Heart left ventricle (tissue), 16 donors: ENCODE measurements at regions not wholly inside any gene's neighbourhood (a gene's known extent, or its start where the extent isn't known, plus 50 kb on each side); places are given as distances from the start of the nearest gene placed in this dataset.

Source experiments
- ATAC-seq, 4 donors: fragments of 200-7000 bp; cut with Tn5 transposase; one replicate each; pipeline ENCODE4 v1.9.1; 2020 to 2022; ENCODE audit warnings: moderate library complexity in 4 of 4, mild to moderate bottlenecking in 3 of 4, moderate number of reproducible peaks in 1 of 4
- DNase-seq, 5 donors: peaks; one replicate each; pipeline ENCODE4 v3.0.0-alpha.2; 2020
- H3K27ac ChIP-seq, 12 donors: fragments of 200-600 bp; sonication (generic) in 4 of 12; one replicate each; pipeline versions ENCODE4 v1.5.0 to v1.8.0; 2016 to 2022; ENCODE audit warnings: mild to moderate bottlenecking in 2 of 12
- H3K27me3 ChIP-seq, 9 donors: fragments of 200-600 bp; sonication (generic) in 2 of 9; one replicate each; pipeline versions ENCODE4 v1.5.1 to v1.8.0; 2016 to 2022; ENCODE audit warnings: mild to moderate bottlenecking in 3 of 9
- H3K36me3 ChIP-seq, 9 donors: fragments of 200-600 bp; sonication (generic) in 2 of 9; one replicate each; pipeline versions ENCODE4 v1.5.0 to v1.8.0; 2018 to 2022; ENCODE audit warnings: mild to moderate bottlenecking in 2 of 9
- H3K4me1 ChIP-seq, 12 donors: fragments of 200-600 bp; sonication (generic) in 4 of 12; one replicate each; pipeline versions ENCODE4 v1.5.0 to v1.8.0; 2016 to 2022; ENCODE audit warnings: mild to moderate bottlenecking in 3 of 12
- H3K4me3 ChIP-seq, 12 donors: fragments of 200-600 bp; sonication (generic) in 4 of 12; one replicate each; pipeline versions ENCODE4 v1.5.0 to v1.8.0; 2017 to 2022; ENCODE audit warnings: mild to moderate bottlenecking in 9 of 12, moderate library complexity in 4 of 12
- H3K9me3 ChIP-seq, 12 donors: fragments of 200-600 bp; sonication (generic) in 4 of 12; one replicate each; pipeline versions ENCODE4 v1.5.0 to v1.8.0; 2016 to 2022; ENCODE audit warnings: mild to moderate bottlenecking in 1 of 12
- CTCF ChIP-seq, 12 donors: fragments of 200-600 bp; sonication (generic) in 4 of 12; IDR thresholded peaks; one replicate each; pipeline versions ENCODE4 v1.5.0 to v1.8.0; 2018 to 2022; ENCODE audit warnings: antibody characterized with exemption in 12 of 12, mild to moderate bottlenecking in 5 of 12
- POLR2A ChIP-seq, 2 donors: fragments of 450-650 bp; IDR thresholded peaks; one replicate each; pipeline ENCODE4 v1.6.1; 2017; ENCODE audit warnings: antibody characterized with exemption in 2 of 2, mild to moderate bottlenecking in 2 of 2, moderate library complexity in 2 of 2
- WGBS, 4 donors: extraction: QIAGEN DNeasy Blood & Tissue Kit in 2 of 4; methylation state at CpG; one replicate each; pipeline versions ENCODE4 v1.1.5 to v1.1.7; 2013 to 2018; 5-methylcytosine and 5-hydroxymethylcytosine counted together
- intact Hi-C, 10 donors: fragments of 100-400 bp; cut with DNase I; formaldehyde crosslinking; loops; one replicate each; pipeline versions ENCODE4 v1.11.1 to v1.14.2; 2022
- donor health status: ischemic (EF 13 %, LVEDD 7.1; RV severe dilation, severe dysfunction).
- donor health status: healthy with polysubstance abuse.
- donor health status: DM: no; HTN: yes; CAD: no.
- donor health status: DM: no; HTN: no; CAD: no.
- donor health status: ischemic (EF 25% LVEDD 6.9; RV normal size, moderate dysfunction).
- donor health status: ischemic (EF 25% LVEDD 5.7; RV mildly dilated, moderate dysfunction).
- donor health status: healthy.
- donor health status: DM: yes; HTN: yes; CAD: no.
- donor health status: ischemic (EF 35%, LVEDD 5.7; RV mildly dilated, moderate dysfunction).
- donor health status: nonischemic (EF 11% LVEDD 7.7; RV severe dilation, severe dysfunction).
- donor health status: DM: yes; HTN: yes; CAD: no.
- donor health status: PGD.
- donor health status: ischemic (EF 29% LVEDD 5.4; RV normal size, mild dysfunction).
- donor health status: nonischemic (EF 23%, LVEDD 6.1; RV moderate dilation, normal function).

GRCh38 chr15:20348900-20349773 is 192.5 kb downstream of the GOLGA6L6 start:
- no peak overlapping the region for H3K4me3 ChIP-seq
- H3K9me3 ChIP-seq: peaks cover 0 to 25% (median 8%) of the 10 kb centered on the region in 12 donors
- no peak for TF ChIP-seq POLR2A (IDR thresholded peaks at IDR 0.05)
- no peak for TF ChIP-seq CTCF (IDR thresholded peaks at IDR 0.05)
- no peaks in the 10 kb centered on the region for H3K4me1 ChIP-seq
- WGBS, 4 donors: 77 to 87% (median 81%) methylated on average over 18 of the region's 18 CpGs
- peak in 4 of 5 donors; percentile 25 to 77 (median 34) for DNase-seq
- H3K27ac ChIP-seq: no peak overlapping the region
- H3K36me3 ChIP-seq: no peaks in the 10 kb centered on the region
- intact Hi-C loops: loop anchor here in 1 of 10 donors (10.0 kb wide), 1 partner anchor 94 kb away; no protein-coding TSS in a partner anchor
- H3K27me3 ChIP-seq: peaks cover 0 to 59% (median 5%) of the 10 kb centered on the region in 9 donors
- ATAC-seq: peak in 2 of 4 donors; percentile 4 to 21

- peaks cover 0 to 27% (median 8%) of the 10 kb centered on the region in 12 donors for H3K9me3 ChIP-seq
- H3K27me3 ChIP-seq: peaks cover 0 to 56% (median 5%) of the 10 kb centered on the region in 9 donors
- H3K27ac ChIP-seq: no peak overlapping the region
- ATAC-seq (no peak), DNase-seq (peak in 1 of 5 donors; percentile 62)
- TF ChIP-seq POLR2A (IDR thresholded peaks at IDR 0.05): no peak
- no peak for TF ChIP-seq CTCF (IDR thresholded peaks at IDR 0.05)
- intact Hi-C loops: loop anchor here in 1 of 10 donors (10.0 kb wide), 1 partner anchor 94 kb away; no protein-coding TSS in a partner anchor
- WGBS, 4 donors: 79 to 84% (median 81%) methylated on average over 13 of the region's 13 CpGs
- H3K36me3 ChIP-seq: no peaks in the 10 kb centered on the region
- no peaks in the 10 kb centered on the region for H3K4me1 ChIP-seq
- H3K4me3 ChIP-seq: no peak overlapping the region
Observed at GRCh38 chr15:20348291-20348899, 193.2 kb downstream of the GOLGA6L6 start.

DNA sequence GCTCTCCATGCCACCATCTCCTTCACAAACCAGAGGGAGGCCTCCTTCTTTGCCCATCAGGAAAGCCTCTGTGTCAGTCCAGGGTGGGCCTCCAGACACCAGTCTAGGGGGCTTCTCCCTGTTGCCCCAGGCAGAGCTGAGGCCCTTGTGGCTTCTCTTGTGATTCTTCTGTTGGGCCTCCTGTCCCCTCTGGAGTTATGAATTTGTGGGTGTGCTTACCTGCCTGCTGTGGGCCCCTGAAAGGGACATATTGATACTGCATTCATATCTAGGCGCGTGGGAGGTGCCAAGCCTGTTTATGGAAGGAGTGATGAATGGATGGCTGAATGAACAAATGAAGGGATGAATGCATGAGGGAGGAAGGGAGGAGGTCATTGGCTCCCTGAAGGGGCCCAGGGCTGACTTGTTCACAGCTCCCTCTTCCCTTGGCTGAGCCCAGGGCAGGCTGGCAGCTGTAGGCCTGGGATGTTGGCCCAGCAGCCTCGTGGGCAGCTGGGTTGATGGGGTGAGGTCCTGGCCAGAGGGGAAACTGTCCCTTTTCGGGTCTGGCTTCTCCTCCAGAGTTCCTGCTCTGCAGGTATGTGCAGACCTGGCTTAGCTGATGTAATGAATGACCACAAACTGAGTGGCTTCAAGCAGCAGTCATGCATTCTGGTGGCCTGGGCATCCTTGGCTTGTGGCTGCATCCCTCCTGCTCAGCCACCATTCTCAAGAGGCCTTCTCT is 195.4 kb downstream of the GOLGA6L6 start:
- Histone ChIP-seq H3K9me3 (peaks cover 0 to 27% (median 8%) of the 10 kb centered on the region in 12 donors), H3K27me3 (peaks cover 0 to 40% (median 5%) of the 10 kb centered on the region in 9 donors), H3K36me3 (no peaks in the 10 kb centered on the region), H3K4me3 (no peak overlapping the region), H3K27ac (no peak overlapping the region), H3K4me1 (no peaks in the 10 kb centered on the region)
- 38 to 49% (median 40%) methylated on average over 4 of the region's 4 CpGs for WGBS, 4 donors
- TF ChIP-seq CTCF (IDR thresholded peaks at IDR 0.05): no peak
- TF ChIP-seq POLR2A (IDR thresholded peaks at IDR 0.05): no peak
- intact Hi-C loops: loop anchor here in 1 of 10 donors (10.0 kb wide), 1 partner anchor 91 kb away; no protein-coding TSS in a partner anchor
- DNase-seq (peak in 3 of 5 donors; percentile 15 to 64 (median 27)), ATAC-seq (no peak)
